ENCODE measurements at regions not wholly inside any gene's neighbourhood (a gene's known extent, or its start where the extent isn't known, plus 50 kb on each side); places are given as distances from the start of the nearest gene placed in this dataset.

- FAIRE-seq (no peak), DNase-seq (ENCODE audit: insufficient read length, low spot score) (no peak)
These were observed 143.3 kb upstream of the ADAMTSL1 start for GRCh38 chr9:18330401-18331309.

DNA sequence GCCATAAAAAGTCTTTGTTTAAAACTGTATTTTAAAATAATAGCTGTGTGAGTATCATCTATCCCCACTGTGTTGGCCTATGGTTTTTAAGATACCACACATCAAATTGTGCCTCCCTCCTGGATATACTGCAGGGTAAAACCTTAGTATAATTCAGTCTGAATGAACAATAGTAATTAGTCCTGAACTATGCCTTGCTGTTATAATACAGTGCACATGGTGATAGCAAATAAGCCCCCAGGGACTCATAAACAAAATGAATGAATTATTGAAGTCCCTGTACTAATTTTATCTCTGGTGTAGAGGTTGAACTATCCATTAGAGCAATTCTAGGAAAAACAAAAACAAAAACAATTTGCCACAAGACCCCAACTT lies 142.7 kb upstream of the ADAMTSL1 start:
- no peak for FAIRE-seq
- no peak for DNase-seq (ENCODE audit: insufficient read length, low spot score)

- no peak for FAIRE-seq
- no peak for DNase-seq (ENCODE audit: insufficient read length, low spot score)
These were observed 142.1 kb upstream of the ADAMTSL1 start for GRCh38 chr9:18331808-18332209.

GRCh38 chr9:18333157-18333556 lies 140.8 kb upstream of the ADAMTSL1 start:
- DNase-seq (ENCODE audit: insufficient read length, low spot score), result no peak

GRCh38 chr9:18335825-18336224 lies 138.1 kb upstream of the ADAMTSL1 start:
- no peak for FAIRE-seq
- no peak for DNase-seq (ENCODE audit: insufficient read length, low spot score)

More at GRCh38 chr9:18333157-18333556, 140.8 kb upstream of the ADAMTSL1 start:
- no peak for FAIRE-seq

DNA sequence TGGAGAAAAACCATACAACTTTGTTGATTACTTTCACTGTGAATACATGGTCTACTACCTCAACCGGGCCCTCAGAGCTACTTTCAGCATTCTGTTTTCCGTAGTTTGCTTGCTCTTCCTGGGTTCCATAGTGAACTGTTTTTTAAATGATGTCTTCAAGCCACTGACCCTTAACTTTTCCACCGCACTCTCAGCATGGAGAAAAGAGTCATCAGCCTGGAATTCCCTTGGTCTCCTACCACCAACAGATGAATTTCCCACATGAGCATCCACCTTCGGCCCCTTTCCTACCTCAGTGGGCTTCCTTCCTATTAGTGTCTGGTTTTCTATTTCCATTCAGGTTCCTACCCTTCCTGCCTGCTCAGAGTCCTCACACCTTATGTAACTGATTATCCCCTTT lies 135.9 kb upstream of the ADAMTSL1 start:
- DNase-seq (ENCODE audit: insufficient read length, low spot score) (no peak), FAIRE-seq (no peak)

DNA sequence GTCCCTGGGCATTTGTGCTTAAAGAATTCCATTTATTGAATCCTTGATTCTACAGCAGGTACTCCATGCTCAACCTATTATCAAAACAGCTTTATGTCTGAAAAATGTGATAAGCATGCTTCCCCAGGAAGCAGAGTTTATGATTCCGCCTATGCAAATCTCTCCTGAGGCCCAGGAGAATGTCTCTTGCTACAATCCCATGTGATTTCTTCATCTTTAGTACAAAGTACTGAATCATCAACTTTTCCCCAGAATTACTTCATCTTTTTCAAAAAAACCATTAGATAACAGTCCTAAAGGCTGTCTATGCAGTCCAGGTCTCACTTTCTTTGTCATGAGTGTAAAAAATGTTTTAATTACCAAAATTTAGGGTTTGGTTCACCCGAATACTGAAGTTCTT lies 130.2 kb upstream of the ADAMTSL1 start:
- DNase-seq (ENCODE audit: insufficient read length, low spot score) (no peak), FAIRE-seq (no peak)

GRCh38 chr9:18346745-18347144 lies 127.2 kb upstream of the ADAMTSL1 start:
- FAIRE-seq (no peak), DNase-seq (ENCODE audit: insufficient read length, low spot score) (no peak)

GRCh38 chr9:18347386-18348082 lies 126.4 kb upstream of the ADAMTSL1 start:
- FAIRE-seq (no peak), DNase-seq (ENCODE audit: insufficient read length, low spot score) (no peak)

- FAIRE-seq, result no peak
These were observed 125.9 kb upstream of the ADAMTSL1 start for GRCh38 chr9:18348083-18348475.

GRCh38 chr9:18349530-18349929 lies 124.4 kb upstream of the ADAMTSL1 start:
- DNase-seq (ENCODE audit: insufficient read length, low spot score) (no peak), FAIRE-seq (no peak)

More at GRCh38 chr9:18348083-18348475, 125.9 kb upstream of the ADAMTSL1 start:
- DNase-seq (ENCODE audit: insufficient read length, low spot score), result no peak

DNA sequence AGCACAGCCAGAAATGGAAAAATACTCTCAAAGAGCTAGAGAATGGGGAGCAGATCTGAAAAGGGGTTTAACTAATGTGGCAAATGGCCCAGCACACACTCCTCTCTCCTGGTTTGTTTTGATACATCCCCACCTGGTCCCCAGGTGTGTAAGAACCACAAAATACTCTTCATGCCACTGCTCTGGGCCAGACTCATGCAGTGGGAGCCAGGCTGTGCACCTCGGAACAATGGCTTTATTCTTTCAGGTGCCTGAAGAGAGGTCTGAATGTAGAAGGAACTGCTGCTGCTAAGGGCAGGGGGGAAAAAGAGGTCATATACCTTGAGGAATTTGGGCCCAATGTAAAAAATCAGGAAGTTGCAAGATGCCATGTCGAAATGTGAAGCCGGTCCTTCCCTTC lies 123.9 kb upstream of the ADAMTSL1 start:
- FAIRE-seq, result no peak
- no peak for DNase-seq (ENCODE audit: insufficient read length, low spot score)

DNA sequence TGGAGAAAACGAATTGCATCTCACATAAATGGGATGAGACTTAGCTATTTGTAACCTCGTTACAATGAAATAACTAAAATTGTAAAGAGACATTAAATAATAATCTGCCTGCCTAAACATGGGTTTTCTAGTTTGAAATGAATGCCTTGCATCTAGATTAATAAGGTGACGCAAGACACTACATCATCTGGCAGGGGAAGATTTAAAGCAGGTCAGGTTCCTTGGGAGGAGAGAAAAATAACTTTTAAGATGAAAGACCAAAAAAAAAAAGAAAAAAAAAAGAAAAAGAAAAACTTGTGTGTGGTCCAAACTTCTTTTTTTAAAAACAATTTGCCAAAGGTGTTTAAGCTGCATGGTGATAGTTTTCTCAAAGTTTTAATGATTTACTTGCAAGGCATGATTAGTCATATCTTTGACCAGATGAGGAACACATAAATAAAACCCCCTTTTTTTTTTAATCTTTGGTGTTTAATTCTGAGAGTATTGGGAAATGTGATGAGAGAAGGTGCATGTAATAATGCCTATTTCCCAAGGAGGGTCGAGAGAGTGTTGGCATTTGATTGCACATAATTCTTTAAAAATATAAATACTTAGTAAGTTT lies 122.9 kb upstream of the ADAMTSL1 start:
- DNase-seq (ENCODE audit: insufficient read length, low spot score) (no peak), FAIRE-seq (no peak)

- no peak for FAIRE-seq
These were observed 121.2 kb upstream of the ADAMTSL1 start for GRCh38 chr9:18352711-18353110.

GRCh38 chr9:18353473-18353872 lies 120.5 kb upstream of the ADAMTSL1 start:
- DNase-seq (ENCODE audit: insufficient read length, low spot score) (no peak), FAIRE-seq (no peak)

More at GRCh38 chr9:18352711-18353110, 121.2 kb upstream of the ADAMTSL1 start:
- DNase-seq (ENCODE audit: insufficient read length, low spot score), result no peak

GRCh38 chr9:18357321-18357720 lies 116.6 kb upstream of the ADAMTSL1 start:
- DNase-seq (ENCODE audit: insufficient read length, low spot score) (no peak), FAIRE-seq (no peak)

- no peak for FAIRE-seq
These were observed 115.6 kb upstream of the ADAMTSL1 start for GRCh38 chr9:18358325-18358724.

DNA sequence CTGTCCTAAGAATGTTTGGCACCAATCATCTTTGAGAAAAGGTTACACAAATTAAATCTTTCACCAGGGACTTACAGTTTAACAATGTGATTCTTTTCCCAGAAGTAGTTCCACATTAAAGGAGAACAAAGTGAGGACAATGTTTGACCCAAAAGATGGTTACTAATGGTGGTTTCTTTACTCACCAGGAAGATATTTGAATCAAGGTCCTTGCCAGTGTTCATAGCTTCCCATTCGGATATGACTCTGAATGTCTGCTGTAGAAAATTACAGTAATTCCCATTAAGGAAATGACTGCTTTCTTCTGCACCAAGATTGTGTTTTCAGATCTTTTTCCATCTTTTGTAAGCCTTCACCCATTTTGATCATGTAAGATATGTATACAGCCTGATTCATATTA lies 114.6 kb upstream of the ADAMTSL1 start:
- DNase-seq (ENCODE audit: insufficient read length, low spot score) (no peak), FAIRE-seq (no peak)

More at GRCh38 chr9:18358325-18358724, 115.6 kb upstream of the ADAMTSL1 start:
- no peak for DNase-seq (ENCODE audit: insufficient read length, low spot score)

GRCh38 chr9:18360005-18360404 lies 113.9 kb upstream of the ADAMTSL1 start:
- FAIRE-seq (no peak), DNase-seq (ENCODE audit: insufficient read length, low spot score) (no peak)

GRCh38 chr9:18361646-18362045 lies 112.3 kb upstream of the ADAMTSL1 start:
- FAIRE-seq, result no peak
- no peak for DNase-seq (ENCODE audit: insufficient read length, low spot score)

GRCh38 chr9:18362166-18362565 lies 111.8 kb upstream of the ADAMTSL1 start:
- no peak for FAIRE-seq
- DNase-seq (ENCODE audit: insufficient read length, low spot score), result no peak

Data from HTR-8/SVneo (cell line).